ENCODE measurements at regions not wholly inside any gene's neighbourhood (a gene's known extent, or its start where the extent isn't known, plus 50 kb on each side); places are given as distances from the start of the nearest gene placed in this dataset.

GRCh38 chr18:47461977-47462376 is 210.5 kb upstream of the SKOR2 start:
- TF ChIP-seq CTCF (IDR thresholded peaks at IDR 0.05) (no peak), POLR2AphosphoS5 (IDR thresholded peaks at IDR 0.05; ENCODE audit: low read depth, low read length) (no peak), SIN3A (IDR thresholded peaks at IDR 0.05; ENCODE audit: borderline replicate concordance, insufficient read depth, low read depth, low read length) (no peak)

All from Panc1 (cell line).